Heart left ventricle (tissue), 16 donors: ENCODE measurements at regions not wholly inside any gene's neighbourhood (a gene's known extent, or its start where the extent isn't known, plus 50 kb on each side); places are given as distances from the start of the nearest gene placed in this dataset.

Source experiments
- ATAC-seq, 4 donors: fragments of 200-7000 bp; cut with Tn5 transposase; one replicate each; pipeline ENCODE4 v1.9.1; 2020 to 2022; ENCODE audit warnings: moderate library complexity in 4 of 4, mild to moderate bottlenecking in 3 of 4, moderate number of reproducible peaks in 1 of 4
- DNase-seq, 5 donors: peaks; one replicate each; pipeline ENCODE4 v3.0.0-alpha.2; 2020
- H3K27ac ChIP-seq, 12 donors: fragments of 200-600 bp; sonication (generic) in 4 of 12; one replicate each; pipeline versions ENCODE4 v1.5.0 to v1.8.0; 2016 to 2022; ENCODE audit warnings: mild to moderate bottlenecking in 2 of 12
- H3K27me3 ChIP-seq, 9 donors: fragments of 200-600 bp; sonication (generic) in 2 of 9; one replicate each; pipeline versions ENCODE4 v1.5.1 to v1.8.0; 2016 to 2022; ENCODE audit warnings: mild to moderate bottlenecking in 3 of 9
- H3K36me3 ChIP-seq, 9 donors: fragments of 200-600 bp; sonication (generic) in 2 of 9; one replicate each; pipeline versions ENCODE4 v1.5.0 to v1.8.0; 2018 to 2022; ENCODE audit warnings: mild to moderate bottlenecking in 2 of 9
- H3K4me1 ChIP-seq, 12 donors: fragments of 200-600 bp; sonication (generic) in 4 of 12; one replicate each; pipeline versions ENCODE4 v1.5.0 to v1.8.0; 2016 to 2022; ENCODE audit warnings: mild to moderate bottlenecking in 3 of 12
- H3K4me3 ChIP-seq, 12 donors: fragments of 200-600 bp; sonication (generic) in 4 of 12; one replicate each; pipeline versions ENCODE4 v1.5.0 to v1.8.0; 2017 to 2022; ENCODE audit warnings: mild to moderate bottlenecking in 9 of 12, moderate library complexity in 4 of 12
- H3K9me3 ChIP-seq, 12 donors: fragments of 200-600 bp; sonication (generic) in 4 of 12; one replicate each; pipeline versions ENCODE4 v1.5.0 to v1.8.0; 2016 to 2022; ENCODE audit warnings: mild to moderate bottlenecking in 1 of 12
- POLR2A ChIP-seq, 2 donors: fragments of 450-650 bp; IDR thresholded peaks; one replicate each; pipeline ENCODE4 v1.6.1; 2017; ENCODE audit warnings: antibody characterized with exemption in 2 of 2, mild to moderate bottlenecking in 2 of 2, moderate library complexity in 2 of 2
- WGBS, 4 donors: extraction: QIAGEN DNeasy Blood & Tissue Kit in 2 of 4; methylation state at CpG; one replicate each; pipeline versions ENCODE4 v1.1.5 to v1.1.7; 2013 to 2018; 5-methylcytosine and 5-hydroxymethylcytosine counted together
- intact Hi-C, 10 donors: fragments of 100-400 bp; cut with DNase I; formaldehyde crosslinking; loops; one replicate each; pipeline versions ENCODE4 v1.11.1 to v1.14.2; 2022
- TF ChIP-seq, protein P1 (sequence below), 12 donors: fragments of 200-600 bp; sonication (generic) in 4 of 12; IDR thresholded peaks; one replicate each; pipeline versions ENCODE4 v1.5.0 to v1.8.0; 2018 to 2022; ENCODE audit warnings: antibody characterized with exemption in 12 of 12, mild to moderate bottlenecking in 5 of 12
- donor health status: ischemic (EF 13 %, LVEDD 7.1; RV severe dilation, severe dysfunction).
- donor health status: healthy with polysubstance abuse.
- donor health status: DM: no; HTN: yes; CAD: no.
- donor health status: DM: no; HTN: no; CAD: no.
- donor health status: ischemic (EF 25% LVEDD 6.9; RV normal size, moderate dysfunction).
- donor health status: ischemic (EF 25% LVEDD 5.7; RV mildly dilated, moderate dysfunction).
- donor health status: healthy.
- donor health status: DM: yes; HTN: yes; CAD: no.
- donor health status: ischemic (EF 35%, LVEDD 5.7; RV mildly dilated, moderate dysfunction).
- donor health status: nonischemic (EF 11% LVEDD 7.7; RV severe dilation, severe dysfunction).
- donor health status: DM: yes; HTN: yes; CAD: no.
- donor health status: PGD.
- donor health status: ischemic (EF 29% LVEDD 5.4; RV normal size, mild dysfunction).
- donor health status: nonischemic (EF 23%, LVEDD 6.1; RV moderate dilation, normal function).

GRCh38 chr20:51122931-51123658, 100.2 kb upstream of the KCNG1 start:
- no peak for ATAC-seq
- no peak overlapping the region for H3K27ac ChIP-seq
- intact Hi-C loops = no loop called here

DNA sequence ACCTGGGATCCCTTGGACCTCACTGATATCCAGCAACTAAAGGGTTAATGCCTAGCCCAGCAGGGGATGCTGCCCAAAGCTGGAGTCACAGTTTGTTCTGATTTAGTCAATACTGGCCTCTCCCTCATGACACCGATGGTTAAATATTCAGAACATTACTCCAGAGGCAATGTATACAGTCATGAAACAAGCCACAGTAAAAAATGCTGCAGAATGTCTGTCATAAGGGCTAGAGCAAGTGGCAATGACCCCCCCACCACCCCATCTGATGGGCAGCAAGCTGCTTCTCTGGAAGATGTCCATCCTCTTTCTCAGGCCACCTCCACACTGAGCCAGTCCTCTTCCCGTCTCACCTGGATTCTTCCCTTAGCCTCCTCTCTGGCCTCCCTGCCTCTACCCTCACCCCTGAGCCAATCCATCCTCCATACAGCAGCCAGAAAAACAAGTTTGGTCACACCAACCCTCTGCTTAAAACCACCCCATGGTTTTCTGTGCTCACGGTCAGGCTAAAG, 99.0 kb upstream of the KCNG1 start:
- Histone ChIP-seq H3K36me3 (no peaks in the 10 kb centered on the region), H3K27ac (no peak overlapping the region), H3K27me3 (peaks cover 0 to 44% (median 27%) of the 10 kb centered on the region in 9 donors), H3K4me1 (no peaks in the 10 kb centered on the region), H3K9me3 (no peaks in the 10 kb centered on the region), H3K4me3 (no peak overlapping the region)
- no peak for DNase-seq
- no peak for ATAC-seq
- intact Hi-C loops = no loop called here
- TF ChIP-seq POLR2A (IDR thresholded peaks at IDR 0.05) = no peak
- TF ChIP-seq, protein P1, sequence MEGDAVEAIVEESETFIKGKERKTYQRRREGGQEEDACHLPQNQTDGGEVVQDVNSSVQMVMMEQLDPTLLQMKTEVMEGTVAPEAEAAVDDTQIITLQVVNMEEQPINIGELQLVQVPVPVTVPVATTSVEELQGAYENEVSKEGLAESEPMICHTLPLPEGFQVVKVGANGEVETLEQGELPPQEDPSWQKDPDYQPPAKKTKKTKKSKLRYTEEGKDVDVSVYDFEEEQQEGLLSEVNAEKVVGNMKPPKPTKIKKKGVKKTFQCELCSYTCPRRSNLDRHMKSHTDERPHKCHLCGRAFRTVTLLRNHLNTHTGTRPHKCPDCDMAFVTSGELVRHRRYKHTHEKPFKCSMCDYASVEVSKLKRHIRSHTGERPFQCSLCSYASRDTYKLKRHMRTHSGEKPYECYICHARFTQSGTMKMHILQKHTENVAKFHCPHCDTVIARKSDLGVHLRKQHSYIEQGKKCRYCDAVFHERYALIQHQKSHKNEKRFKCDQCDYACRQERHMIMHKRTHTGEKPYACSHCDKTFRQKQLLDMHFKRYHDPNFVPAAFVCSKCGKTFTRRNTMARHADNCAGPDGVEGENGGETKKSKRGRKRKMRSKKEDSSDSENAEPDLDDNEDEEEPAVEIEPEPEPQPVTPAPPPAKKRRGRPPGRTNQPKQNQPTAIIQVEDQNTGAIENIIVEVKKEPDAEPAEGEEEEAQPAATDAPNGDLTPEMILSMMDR (IDR thresholded peaks at IDR 0.05) = no peak
- 39 to 48% (median 43%) methylated on average over 3 of the region's 3 CpGs for WGBS, 4 donors

More at GRCh38 chr20:51122931-51123658, 100.2 kb upstream of the KCNG1 start:
- peaks cover 0 to 43% (median 31%) of the 10 kb centered on the region in 9 donors for H3K27me3 ChIP-seq
- DNase-seq = no peak
- H3K4me3 ChIP-seq = no peak overlapping the region
- WGBS, 4 donors = 59 to 62% (median 61%) methylated on average over 7 of the region's 7 CpGs
- H3K4me1 ChIP-seq = no peaks in the 10 kb centered on the region
- no peaks in the 10 kb centered on the region for H3K36me3 ChIP-seq
- TF ChIP-seq, protein P1 (IDR thresholded peaks at IDR 0.05) = no peak
- TF ChIP-seq POLR2A (IDR thresholded peaks at IDR 0.05) = no peak
- H3K9me3 ChIP-seq = no peaks in the 10 kb centered on the region

GRCh38 chr20:51121272-51121671, 98.4 kb upstream of the KCNG1 start:
- TF ChIP-seq, protein P1 (IDR thresholded peaks at IDR 0.05) = no peak
- no peak for TF ChIP-seq POLR2A (IDR thresholded peaks at IDR 0.05)
- H3K4me3 ChIP-seq = no peak overlapping the region
- ATAC-seq (no peak), DNase-seq (no peak)
- no peaks in the 10 kb centered on the region for H3K36me3 ChIP-seq
- peaks cover 0 to 51% (median 27%) of the 10 kb centered on the region in 9 donors for H3K27me3 ChIP-seq
- intact Hi-C loops = no loop called here
- H3K27ac ChIP-seq = no peak overlapping the region
- H3K9me3 ChIP-seq = no peaks in the 10 kb centered on the region
- 10 to 16% (median 12%) methylated on average over 6 of the region's 6 CpGs for WGBS, 4 donors
- H3K4me1 ChIP-seq = no peaks in the 10 kb centered on the region

DNA sequence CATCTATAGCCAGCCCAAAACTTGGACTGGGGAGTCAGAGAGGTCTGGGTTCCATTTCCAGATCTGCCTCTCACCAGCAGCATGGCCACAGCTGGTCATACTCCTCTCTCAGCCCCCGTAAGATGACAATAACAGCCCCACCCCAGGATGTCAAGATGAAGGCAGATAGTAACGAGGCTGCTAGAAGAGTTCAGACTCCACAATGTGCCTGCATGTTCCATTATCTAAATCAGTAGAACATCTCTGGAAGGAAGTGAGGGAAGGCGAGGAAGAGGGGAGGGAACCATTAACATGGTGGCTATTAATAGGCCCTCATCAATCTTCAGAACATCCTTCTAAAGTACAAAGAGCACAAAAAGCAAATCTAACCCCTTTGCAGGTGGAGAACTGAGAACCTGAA, 98.0 kb upstream of the KCNG1 start:
- TF ChIP-seq, protein P1 (IDR thresholded peaks at IDR 0.05) = no peak
- TF ChIP-seq POLR2A (IDR thresholded peaks at IDR 0.05) = no peak
- H3K27ac ChIP-seq = no peak overlapping the region
- peaks cover 0 to 55% (median 27%) of the 10 kb centered on the region in 9 donors for H3K27me3 ChIP-seq
- H3K4me1 ChIP-seq = no peaks in the 10 kb centered on the region
- no peak overlapping the region for H3K4me3 ChIP-seq
- intact Hi-C loops = no loop called here
- WGBS, 4 donors = 17 to 25% (median 20%) methylated on average over 3 of the region's 3 CpGs
- no peak for DNase-seq
- no peak for ATAC-seq
- no peaks in the 10 kb centered on the region for H3K36me3 ChIP-seq
- no peaks in the 10 kb centered on the region for H3K9me3 ChIP-seq
